ENCODE measurements at regions not wholly inside any gene's neighbourhood (a gene's known extent, or its start where the extent isn't known, plus 50 kb on each side); places are given as distances from the start of the nearest gene placed in this dataset.

DNA sequence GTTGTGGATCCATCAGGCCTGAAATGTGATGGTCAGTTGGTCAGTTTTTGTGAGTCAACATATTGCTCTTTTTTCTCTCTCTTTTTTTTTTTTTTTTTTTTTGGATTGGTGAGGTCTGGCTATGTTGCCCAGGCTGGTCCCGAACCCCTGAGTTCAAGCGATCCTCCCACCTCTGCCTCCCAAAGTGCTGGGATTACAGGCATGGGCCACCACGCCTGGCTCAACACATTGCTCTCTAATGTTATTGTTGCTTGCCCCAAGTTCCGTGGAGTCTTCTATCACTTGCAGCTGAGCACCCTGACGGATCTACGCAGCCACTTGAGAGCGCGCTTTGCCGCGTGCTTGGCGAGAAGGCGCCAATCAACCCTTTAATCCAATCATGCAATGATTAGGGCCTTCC lies 69.5 kb upstream of the DIO3 start:
- POLR2A ChIA-PET = no interaction called here
- TF ChIP-seq, protein P1, sequence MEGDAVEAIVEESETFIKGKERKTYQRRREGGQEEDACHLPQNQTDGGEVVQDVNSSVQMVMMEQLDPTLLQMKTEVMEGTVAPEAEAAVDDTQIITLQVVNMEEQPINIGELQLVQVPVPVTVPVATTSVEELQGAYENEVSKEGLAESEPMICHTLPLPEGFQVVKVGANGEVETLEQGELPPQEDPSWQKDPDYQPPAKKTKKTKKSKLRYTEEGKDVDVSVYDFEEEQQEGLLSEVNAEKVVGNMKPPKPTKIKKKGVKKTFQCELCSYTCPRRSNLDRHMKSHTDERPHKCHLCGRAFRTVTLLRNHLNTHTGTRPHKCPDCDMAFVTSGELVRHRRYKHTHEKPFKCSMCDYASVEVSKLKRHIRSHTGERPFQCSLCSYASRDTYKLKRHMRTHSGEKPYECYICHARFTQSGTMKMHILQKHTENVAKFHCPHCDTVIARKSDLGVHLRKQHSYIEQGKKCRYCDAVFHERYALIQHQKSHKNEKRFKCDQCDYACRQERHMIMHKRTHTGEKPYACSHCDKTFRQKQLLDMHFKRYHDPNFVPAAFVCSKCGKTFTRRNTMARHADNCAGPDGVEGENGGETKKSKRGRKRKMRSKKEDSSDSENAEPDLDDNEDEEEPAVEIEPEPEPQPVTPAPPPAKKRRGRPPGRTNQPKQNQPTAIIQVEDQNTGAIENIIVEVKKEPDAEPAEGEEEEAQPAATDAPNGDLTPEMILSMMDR (IDR thresholded peaks at IDR 0.05; ENCODE audit: insufficient read depth, low read length, missing control alignments) = no peak
- no peak for DNase-seq (ENCODE audit: low read depth, low spot score)
- H3K4me3 ChIP-seq (ENCODE audit: low read depth, low read length) = no peak overlapping the region
- CTCF ChIA-PET = no interaction called here

DNA sequence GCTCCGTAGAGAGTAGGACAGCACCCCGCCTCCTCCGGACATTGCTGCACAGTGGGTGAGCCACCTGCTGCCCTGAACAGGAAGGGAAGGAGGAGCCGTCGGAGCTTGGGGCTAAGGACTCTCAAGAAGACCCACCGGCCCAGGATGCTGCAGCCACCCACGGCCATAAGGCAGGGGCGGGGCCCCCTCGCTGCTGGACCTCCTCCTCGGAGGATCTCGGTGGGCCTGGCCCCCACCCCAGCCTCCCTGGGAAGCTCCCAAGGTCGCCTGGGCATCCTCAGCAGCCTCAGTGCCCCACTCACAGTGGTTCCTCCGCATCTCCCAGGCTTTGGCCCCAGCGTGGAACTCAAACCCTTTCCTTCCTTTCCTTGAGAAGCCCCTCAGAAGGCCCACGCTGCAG lies 68.6 kb upstream of the DIO3 start:
- H3K4me3 ChIP-seq (ENCODE audit: low read depth, low read length) = no peak overlapping the region
- POLR2A ChIA-PET = no interaction called here
- CTCF ChIA-PET = no interaction called here
- DNase-seq (ENCODE audit: low read depth, low spot score) = no peak
- TF ChIP-seq, protein P1 (IDR thresholded peaks at IDR 0.05; ENCODE audit: insufficient read depth, low read length, missing control alignments) = no peak

DNA sequence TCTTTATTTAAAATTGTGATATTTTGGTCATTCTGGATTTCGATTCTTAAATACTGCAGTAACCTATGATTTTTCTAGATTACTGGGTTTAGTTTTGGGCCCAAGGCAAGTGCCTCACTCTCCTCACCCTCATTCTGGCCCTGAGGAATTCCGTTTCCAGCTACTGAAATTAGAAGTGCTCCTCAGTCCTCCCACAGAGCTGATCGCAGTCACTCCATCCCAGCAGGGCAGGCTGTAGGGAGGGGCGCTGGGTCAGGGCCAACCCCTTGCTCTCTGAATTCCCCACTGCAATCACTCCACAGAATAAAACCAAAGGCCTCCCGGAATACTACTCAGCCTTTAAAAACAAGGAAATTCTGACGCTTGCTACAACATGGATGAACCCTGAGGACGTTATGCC lies 66.5 kb upstream of the DIO3 start:
- CTCF ChIA-PET = no interaction called here
- no peak overlapping the region for H3K4me3 ChIP-seq (ENCODE audit: low read depth, low read length)
- POLR2A ChIA-PET = no interaction called here
- TF ChIP-seq, protein P1 (IDR thresholded peaks at IDR 0.05; ENCODE audit: insufficient read depth, low read length, missing control alignments) = no peak
- no peak for DNase-seq (ENCODE audit: low read depth, low spot score)

DNA sequence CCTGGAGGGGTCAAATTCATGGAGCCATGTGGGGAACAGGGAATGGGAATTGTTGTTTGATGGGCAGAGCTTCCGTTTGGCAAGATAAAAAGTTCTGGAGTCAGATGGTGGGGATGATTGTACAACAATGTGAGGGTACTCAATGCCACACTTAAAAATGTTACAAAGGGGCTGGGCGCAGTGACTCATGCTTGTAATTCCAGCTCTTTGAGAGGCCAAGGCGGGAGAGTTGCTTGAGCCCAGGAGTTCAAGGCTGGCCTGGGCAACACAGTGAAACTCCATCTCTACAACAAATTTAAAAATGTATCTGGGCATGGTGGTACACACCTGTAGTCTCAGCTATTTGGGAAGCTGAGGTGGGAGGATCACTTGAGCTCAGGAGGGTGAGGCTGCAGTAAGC lies 66.0 kb upstream of the DIO3 start:
- ChIA-PET CTCF (no interaction called here), POLR2A (no interaction called here)
- no peak for DNase-seq (ENCODE audit: low read depth, low spot score)
- no peak overlapping the region for H3K4me3 ChIP-seq (ENCODE audit: low read depth, low read length)
- TF ChIP-seq, protein P1 (IDR thresholded peaks at IDR 0.05; ENCODE audit: insufficient read depth, low read length, missing control alignments) = no peak

DNA sequence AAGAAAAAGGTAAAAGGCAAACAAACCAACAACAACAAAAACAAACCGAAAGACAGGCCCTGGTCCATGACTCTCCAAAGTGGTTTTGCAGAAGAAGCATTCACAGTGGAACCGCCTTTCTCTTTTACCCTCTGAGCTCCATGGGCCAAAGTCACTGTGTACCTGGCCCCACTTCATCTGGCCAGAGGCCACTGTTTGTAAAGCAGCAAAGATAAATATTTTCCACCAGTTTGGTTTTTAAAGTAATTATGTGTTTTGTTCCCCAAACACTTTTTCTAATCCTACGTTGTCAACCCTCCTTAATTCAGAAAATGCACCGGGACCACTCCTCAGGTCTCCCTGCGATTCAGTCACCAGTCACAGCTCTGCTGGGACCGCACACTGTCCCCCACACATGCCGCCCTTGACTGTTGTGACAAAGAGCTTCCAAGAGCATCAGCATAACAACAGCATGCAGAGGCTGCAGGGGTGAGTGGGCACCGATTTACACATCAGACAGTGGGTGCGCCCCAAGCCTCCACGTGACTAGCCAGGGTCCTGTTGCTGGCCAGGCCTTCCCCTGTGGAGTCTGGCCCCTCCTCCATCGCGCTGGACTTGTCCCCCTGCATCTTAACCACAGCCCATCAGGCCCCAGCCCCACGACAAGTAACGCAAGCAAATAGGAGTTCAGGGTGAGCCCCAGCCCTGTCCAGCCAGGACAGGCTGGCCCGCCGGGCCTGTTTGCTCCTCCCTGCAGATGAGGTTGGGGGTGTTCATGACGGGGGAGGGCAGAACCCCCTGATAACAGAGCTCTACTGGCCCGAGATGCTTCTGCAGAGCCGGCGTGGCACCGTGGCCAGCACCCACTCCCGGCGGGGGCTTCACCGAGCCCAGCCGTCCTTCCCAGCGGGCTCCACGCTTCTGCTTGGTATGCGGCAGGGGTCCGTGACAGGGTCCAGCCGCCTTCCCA lies 65.2 kb upstream of the DIO3 start:
- ChIA-PET POLR2A (no interaction called here), CTCF (no interaction called here)
- DNase-seq (ENCODE audit: low read depth, low spot score) = no peak
- TF ChIP-seq, protein P1 (IDR thresholded peaks at IDR 0.05; ENCODE audit: insufficient read depth, low read length, missing control alignments) = no peak
- H3K4me3 ChIP-seq (ENCODE audit: low read depth, low read length) = no peak overlapping the region

DNA sequence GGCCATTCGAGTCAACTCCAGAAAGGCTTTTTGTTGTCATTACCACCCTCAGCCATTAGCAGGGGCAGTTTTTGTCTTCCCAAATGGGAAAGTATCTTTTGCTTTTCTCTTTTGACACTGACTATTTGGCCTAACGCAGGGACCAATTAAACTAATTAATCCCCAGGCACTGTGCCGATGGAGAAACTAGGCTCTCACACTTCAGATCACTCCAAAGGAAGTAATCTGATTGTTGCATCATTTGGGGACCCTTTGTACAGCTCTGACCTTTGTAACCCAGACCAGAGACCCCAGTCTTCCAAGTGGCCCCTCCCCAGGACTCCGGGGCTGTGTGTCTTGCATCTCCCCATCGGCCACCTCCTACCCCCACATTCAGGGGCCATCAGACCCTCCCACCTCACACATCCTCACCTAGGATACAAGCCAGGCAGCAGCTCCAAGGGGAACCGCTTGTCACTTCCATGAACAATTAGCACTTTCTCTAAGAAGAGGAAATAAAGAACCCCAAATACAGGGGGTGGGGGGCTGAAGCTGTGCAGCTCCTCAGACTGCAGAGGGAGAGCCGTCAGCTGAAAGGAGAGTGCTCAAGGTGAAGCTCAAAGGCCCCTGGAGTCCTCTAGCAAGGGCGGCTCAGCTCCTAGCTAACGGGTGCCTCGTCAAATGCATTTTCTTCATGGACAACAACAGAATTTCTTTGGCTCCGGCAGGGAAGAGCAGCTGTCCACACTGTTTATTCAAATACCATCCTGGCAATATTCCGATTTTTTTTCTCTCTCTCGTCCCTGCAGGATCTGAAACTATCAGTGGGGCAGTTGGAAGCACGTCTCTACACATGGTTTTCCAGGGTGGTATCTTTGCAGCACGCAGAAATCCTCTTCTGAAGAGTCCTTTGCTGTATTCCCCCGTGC lies 64.3 kb upstream of the DIO3 start:
- no peak overlapping the region for H3K4me3 ChIP-seq (ENCODE audit: low read depth, low read length)
- TF ChIP-seq, protein P1 (IDR thresholded peaks at IDR 0.05; ENCODE audit: insufficient read depth, low read length, missing control alignments) = no peak
- DNase-seq (ENCODE audit: low read depth, low spot score) = no peak
- ChIA-PET POLR2A (no interaction called here), CTCF (no interaction called here)

All from AG04449 (cell line).